GM12878 (cell line): ENCODE measurements at regions not wholly inside any gene's neighbourhood (a gene's known extent, or its start where the extent isn't known, plus 50 kb on each side); places are given as distances from the start of the nearest gene placed in this dataset.

Experiments
- ATAC-seq: fragments of 200-7000 bp; cut with Tn5 transposase; 3 replicates; pipeline ENCODE4 v1.9.1; 2020; ENCODE audit warnings: mild to moderate bottlenecking, moderate library complexity
- BruUV-seq: library from RNA; stranded (reverse); fragments of 400-500 nt; replicated peaks from 2 replicates; lab custom pipeline; 2021; lab: Mats Ljungman, UMichigan
- CTCF ChIA-PET: fragments of 300-600 bp; sonication (Branson Sonifier 250); formaldehyde crosslinking; extraction: SDS; loops from one replicate; lab custom pipeline; 2021; ENCODE audit warnings: inconsistent platforms; lab: Yijun Ruan, JAX
- POLR2A ChIA-PET: fragments of 350-600 bp; formaldehyde crosslinking; extraction: SDS; loops from one replicate; lab custom pipeline; 2021; ENCODE audit warnings: inconsistent platforms; lab: Charles Lee
- RAD21 ChIA-PET: fragments of 300-600 bp; sonication (Branson Sonifier 250); formaldehyde crosslinking; loops from one replicate; lab custom pipeline; 2023; ENCODE audit warnings: antibody characterized with exemption; ENCODE audit not compliant: unreplicated experiment; lab: Charles Lee
- SMC1A ChIA-PET: fragments of 300-600 bp; sonication (Branson Sonifier 250); formaldehyde crosslinking; loops from one replicate; lab custom pipeline; 2023; ENCODE audit not compliant: unreplicated experiment, uncharacterized antibody; lab: Charles Lee
- DNase-seq: peaks from one replicate; pipeline ENCODE4 v3.0.0-alpha.2; 2011; ENCODE audit warnings: low read depth, low spot score
- FAIRE-seq: peaks from 3 replicates; lab custom pipeline; 2011; peaks lifted over from hg19 to GRCh38; lab: Jason Lieb, UNC
- H2AFZ ChIP-seq: 2 replicates; pipeline ENCODE4 v1.6.0; 2011; ENCODE audit warnings: low read depth, low read length, control low read depth; ENCODE audit not compliant: control insufficient read depth
- H3K27ac ChIP-seq: 2 replicates; pipeline ENCODE4 v1.5.1; 2011; ENCODE audit warnings: control low read depth; ENCODE audit not compliant: control insufficient read depth, insufficient read depth
- H3K27me3 ChIP-seq, 2 experiments: replicated peaks in 1 of 2; 2 replicates each; pipeline versions ENCODE4 v1.6.0 to v1.6.1; 2011; ENCODE audit warnings: low read length in 1 of 2; ENCODE audit not compliant: control insufficient read depth in 2 of 2, insufficient read depth in 2 of 2
- H3K36me3 ChIP-seq, 2 experiments: 2 replicates each; pipeline ENCODE4 v1.5.1; 2011; ENCODE audit warnings: low read length in 1 of 2; ENCODE audit not compliant: control insufficient read depth in 2 of 2, insufficient read depth in 2 of 2
- H3K4me1 ChIP-seq: 2 replicates; pipeline ENCODE4 v1.6.1; 2011; ENCODE audit warnings: mild to moderate bottlenecking, low read length, moderate library complexity, mixed read lengths; ENCODE audit not compliant: control insufficient read depth, insufficient read depth
- H3K4me2 ChIP-seq: 2 replicates; pipeline ENCODE4 v1.6.0; 2011; ENCODE audit warnings: control low read depth; ENCODE audit not compliant: control insufficient read depth, insufficient read depth
- H3K4me3 ChIP-seq: fragments of 200-600 bp; sonication (generic); 2 replicates; pipeline ENCODE4 v1.5.1; 2016
- H3K79me2 ChIP-seq: 2 replicates; pipeline ENCODE4 v1.6.0; 2011; ENCODE audit warnings: low read length; ENCODE audit not compliant: control insufficient read depth, insufficient read depth
- H3K9ac ChIP-seq: 2 replicates; pipeline ENCODE4 v1.8.0; 2011; ENCODE audit warnings: low read length, control low read depth, mixed read lengths; ENCODE audit not compliant: control insufficient read depth, insufficient read depth
- H3K9me3 ChIP-seq: replicated peaks from 3 replicates; pipeline ENCODE4 v1.5.1; 2011; ENCODE audit warnings: mild to moderate bottlenecking, low read length; ENCODE audit not compliant: control insufficient read depth, insufficient read depth
- H4K20me1 ChIP-seq: 2 replicates; pipeline ENCODE4 v1.6.0; 2011; ENCODE audit not compliant: control insufficient read depth, insufficient read depth
- FOXM1 ChIP-seq: IDR thresholded peaks from 2 replicates; pipeline ENCODE4 v1.6.1; 2012; ENCODE audit warnings: low read depth, mild to moderate bottlenecking, inconsistent platforms, low read length, moderate library complexity
- GATAD2B ChIP-seq: fragments of 450-650 bp; conservative IDR thresholded peaks from 2 replicates; pipeline ENCODE4 v1.6.1; 2017; ENCODE audit warnings: low read depth, mild to moderate bottlenecking, moderate library complexity
- HDGF ChIP-seq: fragments of 450-650 bp; IDR thresholded peaks from 2 replicates; pipeline ENCODE4 v1.6.1; 2016; ENCODE audit warnings: antibody characterized with exemption
- MEF2A ChIP-seq: IDR thresholded peaks from 2 replicates; pipeline ENCODE4 v1.6.1; 2011; ENCODE audit warnings: low read depth, mild to moderate bottlenecking, low read length, moderate library complexity; ENCODE audit not compliant: insufficient read depth
- MEF2B ChIP-seq: fragments of 450-650 bp; IDR thresholded peaks from 2 replicates; pipeline ENCODE4 v1.6.1; 2018; ENCODE audit warnings: mild to moderate bottlenecking, moderate library complexity; ENCODE audit not compliant: partially characterized antibody, poor library complexity, severe bottlenecking
- MXI1 ChIP-seq: fragments of 150-350 bp; IDR thresholded peaks from 2 replicates; pipeline ENCODE4 v1.6.1; 2011; ENCODE audit warnings: low read depth, mild to moderate bottlenecking, inconsistent platforms, low read length, improper control_type of control experiment
- PML ChIP-seq: IDR thresholded peaks from 2 replicates; pipeline ENCODE4 v1.6.1; 2012; ENCODE audit warnings: low read length, inconsistent platforms
- USF2 ChIP-seq: IDR thresholded peaks from 2 replicates; pipeline ENCODE4 v1.6.1; 2011; ENCODE audit warnings: low read depth, low read length, improper control_type of control experiment, borderline replicate concordance
- WGBS: methylation state at CpG from one replicate; pipeline ENCODE4 v1.1.6; 2016; ENCODE audit warnings: low lambda C conversion rate; ENCODE audit not compliant: insufficient replicate concordance, insufficient coverage; ENCODE audit errors: missing lambda C conversion rate; 5-methylcytosine and 5-hydroxymethylcytosine counted together
- in situ Hi-C: fragments of 300-500 bp; cut with MboI; formaldehyde crosslinking; loops from 9 replicates; pipeline ENCODE4 v1.14.3; 2018; ENCODE audit warnings: mixed read lengths
- intact Hi-C: fragments of 100-400 bp; cut with micrococcal nuclease; formaldehyde crosslinking; loops from one replicate; pipeline ENCODE4 v1.14.2; 2022; ENCODE audit not compliant: unreplicated experiment

- Histone ChIP-seq H3K36me3 (no peaks in the 10 kb centered on the region), H3K9ac (no peak overlapping the region), H3K79me2 (no peaks in the 10 kb centered on the region), H3K9me3 (no peaks in the 10 kb centered on the region), H4K20me1 (no peaks in the 10 kb centered on the region), H3K27ac (no peak overlapping the region), H3K27me3 (no peaks in the 10 kb centered on the region), H3K4me3 (no peak overlapping the region), H3K4me2 (no peak overlapping the region), H3K4me1 (no peaks in the 10 kb centered on the region), H2AFZ (no peak overlapping the region)
- BruUV-seq, result no TSS peak
- TF ChIP-seq GATAD2B, result no peak
- TF ChIP-seq MEF2A, result no peak
- no peak for TF ChIP-seq FOXM1
- TF ChIP-seq USF2, result no peak
- TF ChIP-seq MXI1, result no peak
- no peak for TF ChIP-seq PML
- ATAC-seq, result no peak
- SMC1A ChIA-PET, result interaction anchor here (0.6 kb wide), 1 partner anchor 55 kb away, joined by 3 read pairs; no protein-coding TSS in a partner anchor
- 0% methylated on average over 1 of the region's 1 CpG for WGBS
- RAD21 ChIA-PET, result no interaction called here
- no peak for FAIRE-seq
- CTCF ChIA-PET, result no interaction called here
- POLR2A ChIA-PET, result no interaction called here
- DNase-seq, result no peak
- in situ Hi-C loops, result no loop called here
- intact Hi-C loops, result no loop called here
These were observed 302.5 kb downstream of the LTN1 start for GRCh38 chr21:28690196-28690595.

GRCh38 chr21:28688381-28688780, 304.3 kb downstream of the LTN1 start:
- RAD21 ChIA-PET, result no interaction called here
- H2AFZ ChIP-seq, result no peak overlapping the region
- H3K4me2 ChIP-seq, result no peak overlapping the region
- DNase-seq (no peak), FAIRE-seq (no peak), ATAC-seq (no peak)
- no peaks in the 10 kb centered on the region for H3K9me3 ChIP-seq
- H3K4me3 ChIP-seq, result no peak overlapping the region
- no peaks in the 10 kb centered on the region for H3K27me3 ChIP-seq
- WGBS, result 26% methylated on average over 1 of the region's 1 CpG
- no peaks in the 10 kb centered on the region for H4K20me1 ChIP-seq
- H3K4me1 ChIP-seq, result no peaks in the 10 kb centered on the region
- intact Hi-C loops (no loop called here), in situ Hi-C loops (no loop called here)
- POLR2A ChIA-PET, result no interaction called here
- no peak overlapping the region for H3K9ac ChIP-seq
- no peaks in the 10 kb centered on the region for H3K79me2 ChIP-seq
- no TSS peak for BruUV-seq
- H3K27ac ChIP-seq, result no peak overlapping the region
- no peaks in the 10 kb centered on the region for H3K36me3 ChIP-seq
- TF ChIP-seq MEF2B (no peak), HDGF (no peak)
- SMC1A ChIA-PET, result no interaction called here
- CTCF ChIA-PET, result no interaction called here
